HG03565 (cell line): ENCODE measurements at regions not wholly inside any gene's neighbourhood (a gene's known extent, or its start where the extent isn't known, plus 50 kb on each side); places are given as distances from the start of the nearest gene placed in this dataset.

Experiments used
- ATAC-seq: cut with Tn5 transposase; IDR thresholded peaks from one replicate; pipeline ENCODE4 v1.9.1; 2021; ENCODE audit warnings: mild to moderate bottlenecking, moderate library complexity; ENCODE audit not compliant: unreplicated experiment

GRCh38 chr6:148186916-148187315 lies 155.7 kb upstream of the SASH1 start:
- ATAC-seq, result no peak

DNA sequence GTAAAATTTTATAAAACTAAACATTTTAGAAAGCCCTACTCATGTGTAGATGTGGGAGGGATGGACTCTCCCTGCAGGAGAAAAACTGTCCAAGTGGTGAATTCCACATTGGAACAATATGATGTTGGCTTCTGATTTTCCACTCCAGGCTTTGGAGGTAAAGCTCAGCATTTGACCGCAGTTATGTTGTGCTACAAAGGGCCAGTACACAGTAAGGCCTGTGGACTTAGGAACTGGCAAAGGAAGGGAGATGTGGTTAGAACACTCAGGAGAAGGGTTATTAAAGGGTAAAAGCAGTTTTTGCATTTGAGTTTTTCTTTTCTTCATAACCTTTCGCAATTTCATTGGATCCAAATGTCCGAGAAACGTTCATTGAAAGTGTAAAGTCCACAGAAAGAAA lies 150.3 kb upstream of the SASH1 start:
- no peak for ATAC-seq

DNA sequence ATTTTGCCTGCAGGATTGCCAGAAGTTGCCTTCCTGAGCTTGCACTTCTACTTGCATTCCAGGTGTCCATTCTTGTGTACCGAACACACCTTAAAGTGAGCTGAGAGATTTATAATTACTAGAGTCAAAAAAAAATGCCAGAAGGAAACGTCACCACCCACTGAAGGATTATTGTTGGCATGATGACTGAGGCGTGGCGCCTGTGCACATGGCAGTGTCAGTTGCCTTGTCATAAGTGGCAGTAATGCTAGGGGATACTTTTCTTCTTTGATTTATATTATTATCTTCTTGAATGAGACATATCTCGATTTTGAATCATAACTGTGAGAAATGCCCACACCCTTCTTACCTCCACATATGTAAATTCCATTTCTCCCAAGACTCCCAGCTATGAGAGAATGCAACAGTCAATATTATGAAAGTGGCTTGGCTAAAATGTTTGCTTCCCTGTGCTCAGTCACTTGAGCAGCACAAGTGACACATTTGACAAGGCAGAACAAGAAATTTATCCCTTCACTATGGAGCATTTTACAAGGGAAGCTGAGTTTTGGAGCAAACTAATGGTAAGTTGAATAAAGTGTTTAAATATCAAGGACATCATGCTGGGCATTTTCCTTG lies 149.5 kb upstream of the SASH1 start:
- no peak for ATAC-seq

- ATAC-seq, result no peak
Observed at GRCh38 chr6:148195511-148195910, 147.1 kb upstream of the SASH1 start.

GRCh38 chr6:148199584-148199983 lies 143.1 kb upstream of the SASH1 start:
- ATAC-seq, result no peak

GRCh38 chr6:148200293-148200692 lies 142.3 kb upstream of the SASH1 start:
- no peak for ATAC-seq

DNA sequence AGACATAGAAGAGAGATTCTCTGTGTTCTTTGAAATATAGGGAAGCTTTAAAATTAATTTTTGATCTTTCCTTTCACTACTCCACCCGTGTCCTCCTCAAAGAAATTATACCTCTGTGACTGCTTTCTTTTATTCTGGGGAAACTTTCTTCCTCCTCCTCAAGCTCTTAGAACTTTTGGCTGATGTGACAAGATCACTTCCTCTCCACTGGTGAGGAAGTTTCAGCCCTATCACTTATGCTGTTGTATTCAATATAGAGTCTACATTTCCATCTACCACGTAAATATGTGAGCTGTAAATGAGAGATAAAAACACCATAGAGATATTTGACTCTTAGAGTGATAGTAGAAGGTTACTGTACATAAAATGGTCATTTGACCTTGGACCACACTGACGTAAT lies 141.9 kb upstream of the SASH1 start:
- ATAC-seq, result no peak

DNA sequence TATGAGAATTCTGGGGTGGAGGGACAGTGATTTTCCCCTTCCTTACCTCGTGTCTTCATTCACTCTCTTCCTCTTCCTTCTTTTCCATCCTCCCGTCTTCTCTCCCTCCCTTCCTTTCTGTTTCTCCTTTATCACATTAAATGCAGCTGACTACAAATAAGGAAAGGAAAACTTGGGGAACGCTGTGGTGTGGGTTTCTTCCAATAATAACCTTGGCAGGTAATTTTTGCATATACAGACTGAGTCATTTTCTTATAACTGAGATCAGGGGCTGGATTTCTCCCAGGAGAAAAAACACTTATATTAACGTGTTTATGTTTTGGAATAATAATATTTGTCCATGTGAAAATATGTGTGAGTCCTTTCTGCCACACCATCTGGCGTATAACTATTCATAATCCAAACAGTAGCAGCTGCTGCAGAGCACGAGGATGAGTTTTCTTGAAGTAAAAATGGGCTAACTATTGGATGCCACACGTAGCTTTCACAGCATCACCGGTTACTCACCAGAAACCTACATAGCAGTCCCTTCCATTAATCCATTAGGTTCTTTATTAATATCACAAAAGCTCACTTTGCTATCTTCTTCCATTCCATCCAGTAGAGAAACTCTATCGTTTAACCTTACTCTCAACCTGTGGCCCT lies 139.2 kb upstream of the SASH1 start:
- no peak for ATAC-seq

DNA sequence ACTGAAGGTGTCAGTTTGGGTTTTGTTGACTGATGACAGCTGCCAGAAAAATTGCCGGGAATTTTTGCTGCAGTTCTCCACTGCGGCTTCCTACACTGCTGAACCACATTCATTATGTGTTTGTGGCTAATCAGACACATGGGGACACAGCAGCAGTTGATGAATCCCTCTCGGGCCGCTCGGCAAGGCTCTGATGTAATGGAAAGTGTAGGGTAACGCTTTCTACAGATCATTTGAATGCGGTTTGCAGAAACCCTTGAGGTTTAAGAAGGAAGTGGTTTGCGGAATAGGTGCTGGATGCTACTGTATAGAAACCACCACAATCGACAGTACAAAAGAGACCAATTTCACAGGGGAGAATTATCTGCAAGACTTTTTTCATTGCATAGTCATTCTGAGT lies 138.7 kb upstream of the SASH1 start:
- peak; percentile 99 for ATAC-seq

DNA sequence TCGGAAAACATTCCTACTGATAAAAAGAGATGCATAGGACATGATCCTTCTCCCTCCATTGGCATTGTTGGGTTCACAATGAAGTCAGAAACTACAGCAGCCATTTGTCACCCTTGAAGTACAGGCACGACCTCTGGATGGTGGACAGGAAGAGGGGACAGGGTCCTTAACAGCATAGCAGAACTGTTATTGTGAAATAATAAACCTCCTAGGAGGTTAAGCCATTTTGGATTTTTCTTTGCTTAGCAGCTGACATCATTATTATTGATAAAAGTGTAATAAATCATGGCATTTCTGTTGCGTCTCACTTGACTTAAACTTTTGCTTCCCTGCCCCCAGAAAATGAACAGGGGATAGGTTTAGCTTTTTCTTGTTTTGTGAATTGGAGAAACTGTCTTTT lies 134.3 kb upstream of the SASH1 start:
- no peak for ATAC-seq

GRCh38 chr6:148211777-148212324 lies 130.8 kb upstream of the SASH1 start:
- ATAC-seq, result no peak

DNA sequence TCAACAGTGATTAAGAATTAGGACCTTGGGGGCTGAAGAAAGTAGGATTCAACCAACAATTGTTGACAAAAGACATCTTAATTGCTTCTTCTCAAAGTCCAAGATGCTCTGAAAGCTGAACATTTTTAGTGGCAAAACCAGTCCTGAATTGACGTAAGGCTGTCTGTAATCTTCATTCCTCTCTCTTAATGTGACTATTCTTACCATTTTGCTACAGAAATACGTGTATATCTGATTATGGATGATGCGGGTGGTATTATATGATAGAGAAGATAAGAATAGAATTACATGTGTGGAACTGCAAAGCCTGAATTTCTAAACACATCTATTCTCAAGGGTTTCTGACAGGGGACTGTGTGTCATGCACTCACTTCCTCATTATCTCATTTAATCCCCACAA lies 130.3 kb upstream of the SASH1 start:
- no peak for ATAC-seq

DNA sequence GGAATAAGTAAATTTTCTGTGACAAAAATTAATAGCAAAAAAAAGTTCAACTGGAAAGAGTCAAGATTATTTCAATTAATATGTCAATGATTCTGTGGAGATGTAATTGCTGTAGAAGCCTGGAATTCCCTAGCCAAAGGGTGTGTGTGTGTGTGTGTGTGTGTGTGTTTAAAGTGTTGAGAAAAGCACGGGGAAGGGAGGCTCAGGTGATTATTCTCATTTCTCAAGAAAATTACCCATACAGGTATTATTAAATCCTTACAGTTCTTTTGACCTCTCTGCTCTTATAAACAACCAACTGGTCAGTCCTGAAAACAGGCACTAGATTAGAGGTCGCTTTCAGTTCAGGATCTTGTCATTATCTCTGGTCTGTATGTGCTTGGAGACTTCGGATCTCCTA lies 129.3 kb upstream of the SASH1 start:
- ATAC-seq, result no peak

DNA sequence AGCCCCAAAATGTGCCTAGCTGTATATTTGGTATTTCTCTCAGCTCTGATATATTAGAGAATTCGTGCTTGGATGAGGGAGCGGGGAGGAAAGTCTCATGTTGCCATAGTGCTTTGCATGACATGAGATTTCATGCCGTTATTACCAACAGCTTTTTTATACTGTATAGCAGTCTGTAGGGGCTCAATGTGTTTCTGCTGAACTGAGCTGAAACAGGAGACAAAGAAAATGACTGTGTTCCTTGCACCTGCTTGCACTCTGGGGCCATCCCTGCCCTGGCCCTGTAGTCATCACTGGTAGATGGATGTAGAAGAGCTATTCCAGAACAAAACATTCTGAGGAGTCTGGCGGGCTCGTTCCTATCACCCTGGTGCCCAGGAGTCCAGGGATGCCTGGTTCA lies 128.0 kb upstream of the SASH1 start:
- no peak for ATAC-seq

DNA sequence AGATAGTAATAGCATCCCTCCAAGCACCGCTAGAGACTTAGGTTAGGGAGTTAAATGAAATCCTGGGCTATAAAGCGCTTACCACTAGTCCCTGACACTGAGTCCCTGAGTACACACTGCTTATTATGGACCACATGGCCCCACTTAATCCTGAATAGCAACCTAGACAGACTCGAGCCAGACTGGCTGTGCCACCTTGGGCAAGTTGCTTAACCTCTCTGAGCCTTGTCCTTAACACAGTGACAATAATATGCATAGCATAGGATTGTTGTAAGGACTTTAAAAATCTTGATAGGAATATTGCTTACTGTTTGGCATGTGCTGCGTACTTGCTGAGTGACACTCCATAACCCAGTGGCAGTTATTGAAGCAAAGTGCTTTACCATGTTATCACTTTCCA lies 125.6 kb upstream of the SASH1 start:
- no peak for ATAC-seq

- ATAC-seq, result no peak
Observed at GRCh38 chr6:148217921-148218320, 124.7 kb upstream of the SASH1 start.

DNA sequence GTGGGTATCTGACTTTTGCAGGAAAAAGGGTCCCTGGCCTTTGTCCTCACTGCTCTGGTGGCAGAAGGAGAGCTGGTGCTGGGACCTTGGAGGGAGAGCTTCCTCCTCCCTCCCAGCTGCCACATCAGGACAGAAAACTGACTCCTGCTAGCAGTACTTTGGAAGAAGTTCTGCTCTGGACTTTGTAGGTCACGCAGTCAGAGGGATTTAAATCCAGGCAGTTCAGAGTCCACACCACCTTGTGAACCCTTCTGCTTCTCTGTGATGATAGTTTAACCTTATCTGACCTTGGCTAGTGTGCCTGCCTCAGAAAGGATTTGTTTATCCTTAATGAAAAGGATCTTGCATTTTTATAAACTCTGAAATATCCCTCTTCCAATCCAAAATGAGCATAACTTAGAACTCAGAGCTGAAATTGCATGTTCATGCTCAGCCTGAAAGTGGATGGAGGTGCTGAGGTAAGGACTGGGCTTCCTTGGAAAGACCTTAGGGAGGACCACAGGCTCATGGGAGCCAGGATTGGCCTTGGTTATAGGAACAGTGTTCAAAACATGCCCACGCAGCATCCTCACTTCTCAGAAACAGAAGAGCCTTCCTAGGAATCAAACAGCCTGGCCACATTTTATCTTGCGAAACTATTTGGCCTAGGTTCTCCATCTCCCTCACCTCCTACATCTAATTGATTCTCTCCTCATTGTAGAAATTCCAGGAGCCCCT lies 123.9 kb upstream of the SASH1 start:
- ATAC-seq, result no peak

- ATAC-seq, result no peak
Observed at GRCh38 chr6:148221196-148221979, 121.2 kb upstream of the SASH1 start.

DNA sequence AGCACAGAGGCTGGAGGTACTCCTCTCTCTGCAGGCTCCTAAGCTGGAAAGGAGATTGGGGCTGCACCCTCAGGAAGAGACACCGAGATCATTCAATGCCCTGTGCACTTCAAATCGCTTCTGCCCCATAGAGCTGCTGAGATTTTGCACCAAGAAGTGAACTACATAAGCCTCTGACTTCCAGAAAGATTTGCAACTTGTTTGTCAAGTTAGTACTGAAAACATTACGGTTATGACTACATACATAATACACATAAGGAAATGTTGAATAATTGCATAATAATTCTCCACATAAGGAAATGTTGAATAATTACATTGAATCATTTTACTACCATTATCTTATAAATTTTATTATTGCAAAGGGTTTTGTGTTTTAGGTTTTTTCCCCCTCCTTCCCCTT lies 120.3 kb upstream of the SASH1 start:
- ATAC-seq, result no peak

DNA sequence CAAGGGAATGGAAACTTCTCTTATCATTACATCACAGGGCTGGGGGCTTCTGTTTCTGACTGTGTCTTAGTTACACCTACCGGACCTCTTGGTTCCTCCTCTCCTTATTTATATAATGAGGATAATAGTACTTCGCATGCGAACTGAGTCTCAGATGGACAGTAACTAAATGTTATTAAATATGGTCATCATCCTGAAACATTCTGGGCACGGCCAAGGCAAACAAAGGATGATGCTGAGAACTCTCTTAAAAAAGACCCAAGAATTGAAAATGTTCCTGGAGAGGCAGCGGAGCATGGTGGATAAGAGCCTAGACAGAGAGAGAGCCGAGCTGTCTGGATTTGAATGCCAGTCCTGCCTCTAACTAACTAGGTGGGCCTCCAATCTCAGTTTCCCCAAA lies 119.8 kb upstream of the SASH1 start:
- ATAC-seq, result no peak

DNA sequence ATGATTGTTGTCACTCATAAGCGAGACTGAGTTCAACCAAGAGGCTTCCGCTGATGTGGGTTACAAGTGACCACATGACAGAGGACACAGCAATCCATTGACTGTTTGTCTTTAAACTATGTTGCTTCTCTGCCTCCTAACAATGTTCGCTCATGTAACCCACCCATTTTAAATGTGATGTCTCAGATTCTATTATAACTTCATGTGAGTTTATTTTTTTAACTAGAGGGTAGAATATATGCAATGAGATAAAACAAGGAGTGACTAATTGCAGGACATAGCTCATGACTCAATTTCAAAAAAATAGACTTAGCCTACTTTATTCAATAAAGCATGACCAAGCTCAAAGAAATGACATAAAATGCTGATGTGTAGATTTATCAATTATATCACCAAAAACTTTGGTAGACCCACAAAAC lies 119.2 kb upstream of the SASH1 start:
- no peak for ATAC-seq
